ENCODE measurements at regions not wholly inside any gene's neighbourhood (a gene's known extent, or its start where the extent isn't known, plus 50 kb on each side); places are given as distances from the start of the nearest gene placed in this dataset.

- no peak for DNase-seq (ENCODE audit: low read depth)
- TF ChIP-seq CTCF (IDR thresholded peaks at IDR 0.05; ENCODE audit: low read depth, low read length) (no peak), MYC (IDR thresholded peaks at IDR 0.05; ENCODE audit: low read depth, low read length) (no peak), MAX (IDR thresholded peaks at IDR 0.05; ENCODE audit: low read depth, low read length) (no peak), POLR2A (IDR thresholded peaks at IDR 0.05; ENCODE audit: extremely low read depth, insufficient read length) (no peak)
- H3K4me3 ChIP-seq (ENCODE audit: low read depth, low read length) = no peak overlapping the region
Observed at GRCh38 chr1:30043256-30043655, 680.1 kb downstream of the MATN1 start.

- no peak for DNase-seq (ENCODE audit: low read depth)
- TF ChIP-seq POLR2A (IDR thresholded peaks at IDR 0.05; ENCODE audit: extremely low read depth, insufficient read length) (no peak), MYC (IDR thresholded peaks at IDR 0.05; ENCODE audit: low read depth, low read length) (no peak), MAX (IDR thresholded peaks at IDR 0.05; ENCODE audit: low read depth, low read length) (no peak), CTCF (IDR thresholded peaks at IDR 0.05; ENCODE audit: low read depth, low read length) (no peak)
- H3K4me3 ChIP-seq (ENCODE audit: low read depth, low read length) = no peak overlapping the region
Observed at GRCh38 chr1:30042438-30043147, 680.8 kb downstream of the MATN1 start.

- H3K4me3 ChIP-seq (ENCODE audit: low read depth, low read length) = no peak overlapping the region
- TF ChIP-seq POLR2A (IDR thresholded peaks at IDR 0.05; ENCODE audit: extremely low read depth, insufficient read length) = no peak
- no peak for TF ChIP-seq MAX (IDR thresholded peaks at IDR 0.05; ENCODE audit: low read depth, low read length)
- TF ChIP-seq MYC (IDR thresholded peaks at IDR 0.05; ENCODE audit: low read depth, low read length) = no peak
- TF ChIP-seq CTCF (IDR thresholded peaks at IDR 0.05; ENCODE audit: low read depth, low read length) = no peak
- DNase-seq (ENCODE audit: low read depth) = no peak
Observed at GRCh38 chr1:30041741-30042437, 681.5 kb downstream of the MATN1 start.

- TF ChIP-seq MAX (IDR thresholded peaks at IDR 0.05; ENCODE audit: low read depth, low read length) (no peak), MYC (IDR thresholded peaks at IDR 0.05; ENCODE audit: low read depth, low read length) (no peak), CTCF (IDR thresholded peaks at IDR 0.05; ENCODE audit: low read depth, low read length) (no peak), POLR2A (IDR thresholded peaks at IDR 0.05; ENCODE audit: extremely low read depth, insufficient read length) (no peak)
- no peak overlapping the region for H3K4me3 ChIP-seq (ENCODE audit: low read depth, low read length)
- no peak for DNase-seq (ENCODE audit: low read depth)
Observed at GRCh38 chr1:30040081-30041019, 683.0 kb downstream of the MATN1 start.

GRCh38 chr1:30039354-30040080 is 683.9 kb downstream of the MATN1 start:
- TF ChIP-seq POLR2A (IDR thresholded peaks at IDR 0.05; ENCODE audit: extremely low read depth, insufficient read length) (no peak), MAX (IDR thresholded peaks at IDR 0.05; ENCODE audit: low read depth, low read length) (no peak), MYC (IDR thresholded peaks at IDR 0.05; ENCODE audit: low read depth, low read length) (no peak), CTCF (IDR thresholded peaks at IDR 0.05; ENCODE audit: low read depth, low read length) (no peak)
- DNase-seq (ENCODE audit: low read depth) = no peak
- H3K4me3 ChIP-seq (ENCODE audit: low read depth, low read length) = no peak overlapping the region

All from NB4 (cell line).